ENCODE measurements at regions not wholly inside any gene's neighbourhood (a gene's known extent, or its start where the extent isn't known, plus 50 kb on each side); places are given as distances from the start of the nearest gene placed in this dataset.

DNA sequence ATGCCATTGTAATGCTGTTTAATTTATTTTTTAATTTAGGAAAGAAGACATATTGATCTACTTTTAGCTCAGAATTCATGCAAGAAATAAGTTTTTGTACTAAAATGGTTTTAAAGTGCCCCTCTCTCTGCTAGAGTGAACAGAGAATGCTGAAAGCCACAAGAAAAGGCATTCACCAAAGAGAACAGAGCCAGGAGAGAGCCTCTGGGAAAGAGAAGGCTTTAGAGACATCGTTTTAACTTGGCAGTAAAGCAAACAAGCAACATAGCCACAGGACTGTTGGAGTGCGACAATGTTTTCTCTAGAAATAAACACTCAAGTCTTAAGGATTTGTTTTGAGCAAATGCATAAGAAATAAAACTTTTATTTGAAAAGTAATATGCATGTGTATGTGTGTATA, 484.1 kb upstream of the CPEB2 start:
- TF ChIP-seq CTCF (IDR thresholded peaks at IDR 0.05) (no peak), POLR2A (IDR thresholded peaks at IDR 0.05) (no peak), EP300 (IDR thresholded peaks at IDR 0.05) (no peak), POLR2AphosphoS5 (IDR thresholded peaks at IDR 0.05) (no peak)
